HG02973 (cell line): ENCODE measurements at regions not wholly inside any gene's neighbourhood (a gene's known extent, or its start where the extent isn't known, plus 50 kb on each side); places are given as distances from the start of the nearest gene placed in this dataset.

Source experiments
- ATAC-seq: cut with Tn5 transposase; IDR thresholded peaks from one replicate; pipeline ENCODE4 v1.9.1; 2021; ENCODE audit warnings: moderate library complexity; ENCODE audit not compliant: unreplicated experiment

GRCh38 chr18:55862693-55863390 is 274.9 kb upstream of the TCF4 start:
- ATAC-seq = no peak

- no peak for ATAC-seq
These were observed 273.3 kb upstream of the TCF4 start for GRCh38 chr18:55861266-55861665.

- no peak for ATAC-seq
These were observed 270.9 kb upstream of the TCF4 start for GRCh38 chr18:55858661-55859515.

- ATAC-seq = no peak
These were observed 270.0 kb upstream of the TCF4 start for GRCh38 chr18:55857956-55858355.

GRCh38 chr18:55857409-55857808 is 269.4 kb upstream of the TCF4 start:
- no peak for ATAC-seq

GRCh38 chr18:55856679-55857078 is 268.7 kb upstream of the TCF4 start:
- ATAC-seq = no peak

GRCh38 chr18:55856229-55856628 is 268.2 kb upstream of the TCF4 start:
- ATAC-seq = no peak

GRCh38 chr18:55853268-55853667 is 265.3 kb upstream of the TCF4 start:
- ATAC-seq = no peak

- ATAC-seq = no peak
These were observed 262.9 kb upstream of the TCF4 start for GRCh38 chr18:55850904-55851303.

- no peak for ATAC-seq
These were observed 261.4 kb upstream of the TCF4 start for GRCh38 chr18:55849391-55849790.

- ATAC-seq = no peak
These were observed 260.0 kb upstream of the TCF4 start for GRCh38 chr18:55847960-55848359.

GRCh38 chr18:55845221-55845620 is 257.2 kb upstream of the TCF4 start:
- ATAC-seq = no peak

GRCh38 chr18:55844382-55844781 is 256.4 kb upstream of the TCF4 start:
- ATAC-seq = no peak

GRCh38 chr18:55841314-55841713 is 253.3 kb upstream of the TCF4 start:
- ATAC-seq = no peak

- no peak for ATAC-seq
These were observed 252.7 kb upstream of the TCF4 start for GRCh38 chr18:55840601-55841170.

- no peak for ATAC-seq
These were observed 251.4 kb upstream of the TCF4 start for GRCh38 chr18:55839343-55839742.

GRCh38 chr18:55838841-55839240 is 250.8 kb upstream of the TCF4 start:
- no peak for ATAC-seq

GRCh38 chr18:55838319-55838718 is 250.3 kb upstream of the TCF4 start:
- ATAC-seq = no peak

GRCh38 chr18:55833543-55833942 is 245.6 kb upstream of the TCF4 start:
- no peak for ATAC-seq

GRCh38 chr18:55830544-55830943 is 242.6 kb upstream of the TCF4 start:
- ATAC-seq = no peak

- no peak for ATAC-seq
These were observed 233.2 kb upstream of the TCF4 start for GRCh38 chr18:55821219-55821618.

- no peak for ATAC-seq
These were observed 231.5 kb upstream of the TCF4 start for GRCh38 chr18:55819448-55819847.
